Body of pancreas (tissue), 4 donors: ENCODE measurements at regions not wholly inside any gene's neighbourhood (a gene's known extent, or its start where the extent isn't known, plus 50 kb on each side); places are given as distances from the start of the nearest gene placed in this dataset.

Experiments
- ATAC-seq: fragments of 150-250 bp; one replicate; pipeline ENCODE4 v1.9.1; 2016
- DNase-seq, 4 donors: peaks; one replicate each; pipeline ENCODE4 v3.0.0-alpha.2; 2019
- H3K27ac ChIP-seq, 4 donors: fragments of 200-600 bp; sonication (generic); 1 replicate in 3 of 4; 2 replicates in 1 of 4; pipeline versions ENCODE4 v1.5.1 to v1.6.1; 2016 to 2019; ENCODE audit warnings: mild to moderate bottlenecking in 1 of 4, mixed read lengths in 1 of 4, moderate library complexity in 1 of 4
- H3K27me3 ChIP-seq, 2 donors: fragments of 200-600 bp; sonication (generic); one replicate each; pipeline ENCODE4 v1.6.0; 2016; ENCODE audit warnings: mild to moderate bottlenecking in 1 of 2
- H3K36me3 ChIP-seq, 2 donors: fragments of 200-600 bp; sonication (generic); replicated peaks in 1 of 2; 2 replicates each; pipeline ENCODE4 v1.5.1; 2016; ENCODE audit warnings: low read depth in 2 of 2; ENCODE audit not compliant: insufficient read depth in 1 of 2
- H3K4me1 ChIP-seq: fragments of 200-600 bp; sonication (generic); one replicate; pipeline ENCODE4 v1.6.0; 2016
- H3K4me3 ChIP-seq, 2 donors: fragments of 200-600 bp; sonication (generic); 1 replicate in 1 of 2; 2 replicates in 1 of 2; pipeline ENCODE4 v1.5.1; 2016 to 2019
- H3K9me3 ChIP-seq, 3 donors: fragments of 200-600 bp; sonication (generic); 1 replicate in 2 of 3; 2 replicates in 1 of 3; pipeline ENCODE4 v1.5.1; 2016
- CTCF ChIP-seq, 7 experiments: fragments of 450-650 bp in 4 of 7; fragments of 200-600 bp in 3 of 7; sonication (generic) in 3 of 7; IDR thresholded peaks; one replicate each; pipeline ENCODE4 v1.5.1; 2016 to 2019; ENCODE audit warnings: antibody characterized with exemption in 7 of 7
- POLR2A ChIP-seq, 3 donors: fragments of 450-650 bp; IDR thresholded peaks; one replicate each; pipeline ENCODE4 v1.6.1; 2016; ENCODE audit warnings: antibody characterized with exemption in 3 of 3, mild to moderate bottlenecking in 2 of 3
- WGBS, 2 donors: methylation state at CpG; one replicate each; pipeline ENCODE4 v1.1.5; 2017; 5-methylcytosine and 5-hydroxymethylcytosine counted together
- intact Hi-C: fragments of 100-400 bp; cut with DNase I; formaldehyde crosslinking; loops from one replicate; pipeline ENCODE4 v1.15.1; 2023

- TF ChIP-seq CTCF (IDR thresholded peaks at IDR 0.05) (no peak), POLR2A (IDR thresholded peaks at IDR 0.05) (no peak)
- peaks cover 0 to 13% (median 0%) of the 10 kb centered on the region in 3 donors for H3K9me3 ChIP-seq
- no peak overlapping the region for H3K4me3 ChIP-seq
- H3K36me3 ChIP-seq: no peaks in the 10 kb centered on the region
- H3K27me3 ChIP-seq: no peaks in the 10 kb centered on the region
- no peak overlapping the region for H3K27ac ChIP-seq
- intact Hi-C loops: no loop called here
- DNase-seq: no peak
- ATAC-seq: no peak
- WGBS, 2 donors: 68 to 79% methylated on average over 2 of the region's 2 CpGs
- no peaks in the 10 kb centered on the region for H3K4me1 ChIP-seq
Observed at GRCh38 chr2:4168834-4169233, 465.5 kb downstream of the DCDC2C start.

- TF ChIP-seq CTCF (IDR thresholded peaks at IDR 0.05) (no peak), POLR2A (IDR thresholded peaks at IDR 0.05) (no peak)
- no peaks in the 10 kb centered on the region for H3K4me1 ChIP-seq
- no peak overlapping the region for H3K27ac ChIP-seq
- H3K4me3 ChIP-seq: no peak overlapping the region
- no peaks in the 10 kb centered on the region for H3K36me3 ChIP-seq
- intact Hi-C loops: no loop called here
- whole genome bisulfite sequencing, 2 donors: 66 to 72% methylated on average over 6 of the region's 6 CpGs
- no peaks in the 10 kb centered on the region for H3K27me3 ChIP-seq
- ATAC-seq (no peak), DNase-seq (no peak)
- peaks cover 0 to 37% (median 0%) of the 10 kb centered on the region in 3 donors for H3K9me3 ChIP-seq
Observed at GRCh38 chr2:4174796-4175195, 471.4 kb downstream of the DCDC2C start.

GRCh38 chr2:4175343-4175742 is 472.0 kb downstream of the DCDC2C start:
- 68 to 82% methylated on average over 3 of the region's 3 CpGs for WGBS, 2 donors
- TF ChIP-seq CTCF (IDR thresholded peaks at IDR 0.05): no peak
- no peak for TF ChIP-seq POLR2A (IDR thresholded peaks at IDR 0.05)
- H3K4me1 ChIP-seq: no peaks in the 10 kb centered on the region
- no peaks in the 10 kb centered on the region for H3K27me3 ChIP-seq
- ATAC-seq: no peak
- H3K9me3 ChIP-seq: peaks cover 0 to 37% (median 0%) of the 10 kb centered on the region in 3 donors
- H3K27ac ChIP-seq: no peak overlapping the region
- no peak for DNase-seq
- intact Hi-C loops: no loop called here
- H3K36me3 ChIP-seq: no peaks in the 10 kb centered on the region
- H3K4me3 ChIP-seq: no peak overlapping the region

- Histone ChIP-seq H3K36me3 (no peaks in the 10 kb centered on the region), H3K4me3 (no peak overlapping the region), H3K9me3 (peaks cover 0 to 11% (median 0%) of the 10 kb centered on the region in 3 donors), H3K27ac (no peak overlapping the region), H3K27me3 (no peaks in the 10 kb centered on the region), H3K4me1 (no peaks in the 10 kb centered on the region)
- 44 to 47% methylated on average over 2 of the region's 2 CpGs for WGBS, 2 donors
- intact Hi-C loops: no loop called here
- TF ChIP-seq CTCF (IDR thresholded peaks at IDR 0.05): no peak
- no peak for TF ChIP-seq POLR2A (IDR thresholded peaks at IDR 0.05)
- DNase-seq: no peak
- no peak for ATAC-seq
Observed at GRCh38 chr2:4180631-4181030, 477.3 kb downstream of the DCDC2C start.

GRCh38 chr2:4181062-4181461 is 477.7 kb downstream of the DCDC2C start:
- no peaks in the 10 kb centered on the region for H3K27me3 ChIP-seq
- no peak overlapping the region for H3K27ac ChIP-seq
- H3K9me3 ChIP-seq: peaks cover 0 to 6% (median 0%) of the 10 kb centered on the region in 3 donors
- ATAC-seq: no peak
- WGBS, 2 donors: 57 to 61% methylated on average over 1 of the region's 1 CpG
- H3K36me3 ChIP-seq: no peaks in the 10 kb centered on the region
- no peak overlapping the region for H3K4me3 ChIP-seq
- TF ChIP-seq CTCF (IDR thresholded peaks at IDR 0.05): no peak
- intact Hi-C loops: no loop called here
- no peak for DNase-seq
- H3K4me1 ChIP-seq: no peaks in the 10 kb centered on the region
